GM18508 (cell line): ENCODE measurements at regions not wholly inside any gene's neighbourhood (a gene's known extent, or its start where the extent isn't known, plus 50 kb on each side); places are given as distances from the start of the nearest gene placed in this dataset.

Experiments used
- ATAC-seq: cut with Tn5 transposase; IDR thresholded peaks from one replicate; pipeline ENCODE4 v1.9.1; 2021; ENCODE audit warnings: moderate number of reproducible peaks; ENCODE audit not compliant: insufficient read depth, unreplicated experiment

DNA sequence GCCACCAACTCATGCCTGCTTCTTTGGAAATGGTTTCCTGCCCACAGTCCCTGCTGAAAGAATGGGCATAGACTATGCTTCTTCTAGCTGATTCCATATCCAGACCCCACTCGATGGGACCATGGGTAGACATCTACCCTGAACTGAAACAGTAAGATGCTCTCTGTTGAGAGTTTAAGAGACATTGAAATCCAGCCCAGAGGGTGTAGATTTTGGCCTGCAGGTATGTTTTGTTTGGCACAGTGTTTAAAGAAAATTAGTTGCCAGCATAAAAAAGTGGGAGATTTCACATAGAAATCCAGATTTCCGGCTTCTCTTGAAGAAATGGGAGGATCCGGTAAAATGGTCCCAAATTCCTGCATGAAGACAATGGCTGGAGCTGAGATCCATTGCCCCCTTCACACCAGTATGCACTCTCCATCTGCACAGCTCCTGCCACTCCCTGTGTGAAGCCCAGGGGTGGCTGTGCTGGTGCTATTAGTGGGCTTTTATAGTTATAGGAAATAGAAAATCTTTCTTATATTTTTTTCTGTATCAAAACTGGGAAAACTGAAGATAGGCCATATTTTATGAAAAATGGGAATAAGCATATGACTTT, 218.1 kb downstream of the PTEN start:
- ATAC-seq = no peak

DNA sequence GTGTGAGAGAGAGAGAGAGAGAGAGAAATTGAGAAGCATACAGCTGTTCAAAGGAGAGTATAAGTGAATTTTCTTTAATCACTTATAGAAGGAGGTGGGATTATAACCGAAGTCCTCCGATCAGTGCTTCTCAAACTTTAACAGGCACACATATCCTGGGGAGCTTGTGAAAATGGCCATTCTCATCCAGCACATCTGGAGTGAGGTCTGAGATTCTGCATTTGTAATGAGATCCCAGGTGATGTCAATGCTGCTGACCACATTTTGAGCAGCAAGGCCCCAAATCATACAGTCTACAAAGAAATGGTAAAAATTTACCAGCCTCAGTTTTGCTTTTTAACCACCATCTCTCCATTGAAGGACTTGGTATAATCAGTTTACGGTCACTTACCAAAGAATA, 219.0 kb downstream of the PTEN start:
- peak; percentile 16 for ATAC-seq

DNA sequence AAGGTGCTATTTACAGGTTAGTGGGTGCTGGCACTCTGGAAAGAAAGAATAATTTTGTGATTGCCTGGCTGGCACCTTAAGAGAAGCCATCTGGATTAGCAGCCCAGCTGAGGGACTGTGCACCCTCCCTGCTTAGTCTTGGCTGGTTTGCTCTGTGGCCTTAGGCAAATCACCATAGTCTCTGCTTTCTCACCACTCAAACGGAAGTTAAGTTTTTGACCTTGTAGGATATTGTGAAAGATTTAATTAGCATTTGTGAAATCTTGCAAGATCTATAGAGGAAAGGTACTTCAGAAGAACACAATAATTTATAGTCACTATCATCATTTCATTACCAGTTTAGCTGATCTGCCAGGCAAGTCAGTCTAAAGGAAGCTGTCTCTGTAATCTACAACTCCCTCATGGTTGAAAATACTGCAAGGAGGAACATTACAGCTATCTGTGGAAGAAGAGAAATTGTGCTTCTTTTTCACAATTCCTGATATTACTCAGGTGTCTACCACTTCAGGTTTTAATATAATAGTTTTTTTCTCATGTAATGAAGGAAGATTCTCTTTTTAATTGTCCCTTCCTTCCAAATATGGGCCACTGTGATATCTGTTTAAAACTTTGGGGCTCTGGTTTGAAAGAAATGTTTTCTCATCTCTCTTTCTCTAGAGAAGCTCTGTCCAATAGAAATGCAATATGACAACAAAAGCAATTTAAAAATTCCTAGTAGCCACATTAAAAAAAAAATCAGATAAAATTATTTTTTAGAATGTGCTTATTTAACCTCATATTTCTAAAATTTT, 219.6 kb downstream of the PTEN start:
- ATAC-seq = peak; percentile 37

DNA sequence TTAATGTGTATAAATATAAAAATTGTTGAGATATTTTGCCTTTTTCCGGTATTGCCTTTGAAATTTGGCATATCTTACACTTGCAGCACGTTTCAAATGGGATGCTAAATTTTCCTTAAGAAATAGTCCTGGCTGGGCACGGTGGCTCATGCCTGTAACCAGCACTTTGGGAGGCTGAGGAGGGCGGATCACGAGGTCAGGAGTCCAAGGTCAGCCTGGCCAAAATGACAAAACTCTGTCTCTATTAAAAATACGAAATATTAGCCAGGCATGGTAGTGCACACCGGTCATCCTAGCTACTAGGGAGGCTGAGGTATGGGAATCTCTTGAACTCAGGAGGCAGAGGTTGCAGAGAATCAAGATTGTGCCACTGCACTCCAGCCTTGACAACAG, 220.2 kb downstream of the PTEN start:
- ATAC-seq = no peak

DNA sequence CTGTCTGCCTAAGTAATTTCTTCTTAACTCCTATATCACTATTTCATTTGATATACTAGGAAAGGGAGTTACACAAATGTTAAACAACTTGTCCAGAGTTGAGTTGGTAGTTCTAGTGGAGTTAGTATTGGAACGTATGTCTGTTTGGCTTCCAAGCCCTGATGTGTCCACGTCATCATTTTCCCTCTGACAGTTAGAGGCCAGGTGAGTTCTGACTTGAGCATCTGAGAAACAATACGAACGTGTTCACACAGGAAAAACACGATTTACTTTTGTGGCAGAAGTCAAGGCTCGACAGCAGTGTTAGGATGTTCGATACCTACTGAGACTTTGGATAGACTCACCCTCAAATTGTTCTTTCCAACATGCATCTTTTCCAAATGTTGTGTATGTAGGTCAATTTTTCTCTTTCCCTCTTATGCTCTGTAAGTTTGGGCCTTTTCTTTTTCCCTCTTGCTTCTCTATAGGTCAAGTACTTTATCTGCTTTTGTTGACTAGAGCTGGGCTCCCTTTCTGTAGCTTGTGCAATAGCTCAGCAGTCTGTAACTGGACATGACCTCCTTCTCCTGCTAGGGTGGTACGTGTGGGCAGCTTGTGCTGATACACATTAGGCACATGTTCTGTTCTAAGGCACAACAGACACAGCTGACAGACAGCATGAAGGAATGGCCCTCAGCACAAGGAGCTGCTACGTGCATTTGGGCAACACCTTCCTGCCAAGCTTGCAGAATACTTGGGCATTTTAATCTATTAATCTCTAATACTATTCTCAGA, 222.9 kb downstream of the PTEN start:
- no peak for ATAC-seq

DNA sequence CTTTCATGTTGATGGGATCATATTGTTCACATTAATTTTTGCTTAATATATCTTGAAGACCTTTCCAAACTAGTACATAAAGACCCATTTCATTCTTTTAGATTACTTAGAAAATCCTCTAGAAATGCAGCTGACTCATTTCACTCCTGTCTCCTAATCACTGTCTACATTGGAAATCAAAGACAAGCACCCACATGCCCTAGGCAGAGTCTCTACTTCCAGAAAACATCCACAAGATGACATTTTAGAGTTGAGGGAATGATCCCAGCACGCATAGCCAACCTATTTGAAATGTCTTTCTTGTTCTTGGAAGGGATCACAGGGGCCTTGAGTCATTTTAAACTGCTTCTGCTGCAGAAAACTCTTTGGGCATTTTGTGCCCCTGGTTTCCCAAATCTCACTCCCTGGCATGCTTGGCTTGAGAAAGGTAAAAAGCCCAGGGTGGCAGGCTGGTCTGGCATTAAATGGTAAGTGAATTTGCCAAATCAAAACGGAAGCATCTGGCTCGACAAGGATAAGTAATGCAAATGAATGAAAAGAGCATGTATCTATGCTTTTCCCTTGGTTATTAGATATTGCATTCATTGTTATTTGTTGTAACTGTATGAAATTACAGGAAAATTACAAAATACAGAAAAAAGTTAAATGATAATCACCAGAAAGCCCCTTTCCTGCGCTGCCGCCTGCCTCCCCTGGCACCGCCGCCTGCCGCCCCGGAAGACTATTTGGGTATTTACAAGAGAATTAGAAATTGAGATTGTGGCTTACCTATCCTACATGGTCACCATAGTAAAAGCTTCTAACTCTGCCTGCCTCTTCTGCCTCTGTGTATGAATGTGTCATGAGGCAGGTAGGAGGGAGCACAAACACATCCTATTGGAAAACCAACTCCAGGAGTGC, 225.3 kb downstream of the PTEN start:
- ATAC-seq = no peak

DNA sequence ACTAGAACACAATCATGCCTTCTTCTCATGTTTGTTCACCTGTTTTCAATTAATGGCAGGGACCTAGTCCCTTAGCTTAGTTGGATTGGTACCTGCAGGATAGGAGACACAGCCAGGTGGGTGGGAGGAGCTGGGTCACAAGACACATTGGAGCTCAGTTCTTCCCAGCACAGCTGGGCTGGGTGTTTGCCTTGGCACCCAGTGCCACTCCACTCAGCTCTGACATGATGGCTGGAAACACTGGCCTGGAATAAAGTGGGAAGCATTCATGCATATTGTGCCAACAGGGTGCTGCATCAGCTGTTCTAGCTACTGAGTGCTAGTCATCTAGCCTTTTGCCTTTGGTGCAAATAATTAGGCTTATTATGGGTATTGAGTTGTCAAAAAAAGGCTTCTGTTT, 226.1 kb downstream of the PTEN start:
- ATAC-seq = no peak

DNA sequence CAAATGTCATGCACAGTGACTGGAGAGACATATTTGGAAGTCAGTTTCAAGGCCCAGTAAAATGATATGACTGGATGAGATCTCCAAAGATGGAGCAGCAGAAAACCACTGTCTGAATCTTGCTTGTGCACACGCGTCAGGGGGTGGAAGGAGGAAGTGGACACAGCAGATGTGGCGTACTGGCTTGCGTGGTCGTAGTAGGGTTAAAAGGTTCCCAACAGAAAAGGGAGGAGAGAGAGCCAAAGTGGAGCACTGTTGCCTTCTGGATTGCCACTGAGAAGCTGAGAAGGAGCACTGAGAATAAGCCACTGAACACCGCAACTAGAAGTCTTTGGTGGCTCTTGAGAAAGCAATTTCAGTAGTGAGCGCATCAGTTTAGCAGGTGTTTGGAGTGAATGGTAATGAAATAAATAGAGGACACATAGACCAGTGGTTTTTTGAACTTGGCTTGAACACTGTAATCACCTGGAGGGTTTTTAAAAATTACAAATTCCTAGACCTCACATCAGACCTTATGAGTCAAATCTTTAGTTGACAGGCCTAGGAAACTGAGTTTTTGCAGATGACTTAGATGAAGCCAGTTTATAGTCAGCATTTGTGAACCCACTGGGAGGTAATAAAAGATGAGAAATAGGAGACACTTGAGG, 227.3 kb downstream of the PTEN start:
- ATAC-seq = no peak

DNA sequence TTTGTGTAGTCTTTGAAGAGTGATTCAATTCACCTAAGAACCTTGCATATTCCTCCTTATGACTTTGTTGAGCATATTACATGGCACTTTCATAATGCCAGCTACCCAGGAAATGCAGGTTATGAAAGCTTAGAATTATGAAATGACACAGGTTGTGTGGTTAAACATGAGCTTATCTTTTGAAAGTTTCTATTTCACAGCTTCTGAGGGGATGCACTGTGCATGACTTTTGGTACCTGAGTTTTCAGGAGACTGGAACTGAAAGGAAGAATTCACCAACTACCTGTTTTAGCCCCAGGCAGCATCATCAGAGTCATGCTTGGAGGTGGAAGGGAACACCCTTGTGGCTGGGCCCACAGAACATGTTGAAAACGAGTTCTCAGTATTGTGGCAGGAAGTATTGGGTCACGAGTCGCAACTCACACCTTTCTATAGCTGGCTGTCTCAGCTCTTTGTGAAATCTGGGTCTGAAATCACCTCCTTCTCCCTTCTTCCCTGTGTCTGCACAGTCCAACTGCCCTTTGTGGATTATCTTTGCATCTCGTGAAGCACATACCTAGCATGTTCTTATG, 228.2 kb downstream of the PTEN start:
- ATAC-seq = peak; percentile 84

DNA sequence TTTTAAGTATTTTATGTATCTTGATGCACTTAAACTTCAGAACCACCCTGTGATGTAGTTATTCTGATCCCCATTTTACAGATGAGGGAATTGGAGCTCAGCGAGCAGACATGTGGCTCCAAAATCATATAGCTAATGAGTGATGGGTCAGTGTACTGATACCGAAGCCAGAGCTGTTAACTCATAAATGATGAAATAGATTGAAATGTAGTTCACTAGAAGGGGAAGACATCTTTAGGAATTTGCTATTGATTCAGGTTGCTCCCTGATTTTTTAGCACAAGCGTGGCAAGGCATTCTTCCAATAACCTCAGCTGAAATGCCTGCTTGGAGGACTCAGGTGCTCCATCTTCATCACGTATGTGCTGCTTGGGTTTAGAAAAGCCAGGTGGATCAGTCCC, 228.8 kb downstream of the PTEN start:
- no peak for ATAC-seq

DNA sequence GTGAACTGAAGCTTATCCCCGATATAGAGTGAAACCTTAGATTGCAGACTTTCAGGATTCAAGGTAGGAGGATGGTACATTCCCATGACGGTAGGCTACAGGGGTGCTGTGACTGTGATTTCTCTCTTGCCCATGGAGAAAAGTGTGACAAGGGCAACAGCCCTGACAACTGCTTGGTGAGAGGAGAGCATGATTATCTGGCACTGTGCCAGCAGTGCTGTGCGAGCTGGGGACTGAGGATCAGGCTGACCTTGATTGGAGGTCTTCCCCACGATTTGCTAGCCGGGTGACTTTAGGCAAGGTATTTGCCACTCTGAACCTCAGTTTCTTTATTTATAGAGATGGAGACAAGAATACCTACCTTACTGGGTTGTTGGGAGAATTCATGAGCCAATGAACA, 229.5 kb downstream of the PTEN start:
- ATAC-seq = no peak

DNA sequence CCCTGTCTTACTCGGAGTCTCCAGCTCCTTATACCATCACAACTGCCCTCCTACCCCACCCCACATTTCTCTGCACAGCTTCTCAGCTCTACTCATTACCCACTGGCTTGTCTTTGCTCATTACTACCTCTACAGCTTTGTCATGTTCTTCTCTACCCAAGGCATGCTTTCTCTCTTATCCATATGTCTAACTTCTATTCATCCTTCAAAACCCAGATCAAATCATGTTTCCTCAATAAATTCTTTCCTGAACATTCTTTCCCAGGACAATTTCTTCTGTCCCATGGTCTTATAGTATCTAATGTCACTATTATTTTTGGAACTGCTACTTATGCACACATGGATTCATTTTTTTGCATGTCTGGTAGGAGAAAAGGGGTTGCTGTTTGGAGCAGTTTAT, 231.4 kb downstream of the PTEN start:
- ATAC-seq = no peak

DNA sequence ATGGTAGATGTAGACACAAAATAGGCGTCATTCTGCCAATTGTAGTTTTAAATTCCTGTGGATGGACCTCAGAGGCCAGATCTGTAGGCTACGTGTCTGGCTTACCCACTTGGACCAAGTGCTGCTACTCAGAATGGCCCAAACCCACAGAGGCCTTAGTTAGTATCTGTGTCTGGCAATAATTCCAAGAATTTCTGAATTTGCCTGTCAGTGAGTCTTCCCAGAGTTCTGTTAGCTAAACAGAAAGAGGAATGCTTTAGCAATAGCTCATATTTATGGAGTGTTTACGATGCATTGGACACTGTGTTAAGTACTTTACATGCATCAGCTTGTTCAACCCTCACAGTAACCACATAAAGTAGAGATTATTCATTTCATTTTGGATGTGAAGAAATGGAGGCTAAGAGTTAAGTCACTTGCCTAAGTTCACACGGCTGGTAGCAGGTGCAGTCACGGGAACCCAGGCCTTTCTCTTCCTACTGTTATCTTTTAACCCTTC, 231.8 kb downstream of the PTEN start:
- no peak for ATAC-seq

DNA sequence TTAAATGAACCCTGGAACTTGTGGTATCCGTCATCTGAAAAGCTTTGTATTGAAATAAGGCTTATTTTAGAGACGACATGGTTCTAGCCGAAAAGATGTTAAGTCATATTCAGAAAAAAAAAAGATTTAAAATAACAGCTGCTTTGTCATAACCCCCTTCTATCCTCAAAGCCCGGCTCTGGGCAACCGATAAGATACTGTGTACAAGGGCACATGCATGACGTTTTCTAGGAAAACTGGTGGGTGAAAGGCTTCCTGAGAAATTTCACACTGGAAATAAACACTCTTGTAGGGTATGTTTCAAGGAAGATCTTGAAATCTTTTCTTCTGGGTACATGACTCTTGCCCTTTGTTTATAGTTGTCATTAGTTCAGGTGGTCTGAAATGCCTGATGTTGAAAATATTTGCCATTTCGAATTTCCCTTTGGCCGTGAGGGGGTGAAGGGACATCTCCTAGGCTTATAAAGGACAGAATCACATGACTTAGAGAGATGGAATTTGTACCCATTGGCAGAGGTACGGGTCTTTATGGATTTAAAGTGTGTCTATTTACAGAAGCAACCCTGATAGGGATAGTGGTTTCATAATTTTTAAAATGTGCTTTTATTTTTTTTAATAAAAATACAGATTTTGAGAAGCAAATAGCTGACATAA, 232.5 kb downstream of the PTEN start:
- ATAC-seq = no peak

DNA sequence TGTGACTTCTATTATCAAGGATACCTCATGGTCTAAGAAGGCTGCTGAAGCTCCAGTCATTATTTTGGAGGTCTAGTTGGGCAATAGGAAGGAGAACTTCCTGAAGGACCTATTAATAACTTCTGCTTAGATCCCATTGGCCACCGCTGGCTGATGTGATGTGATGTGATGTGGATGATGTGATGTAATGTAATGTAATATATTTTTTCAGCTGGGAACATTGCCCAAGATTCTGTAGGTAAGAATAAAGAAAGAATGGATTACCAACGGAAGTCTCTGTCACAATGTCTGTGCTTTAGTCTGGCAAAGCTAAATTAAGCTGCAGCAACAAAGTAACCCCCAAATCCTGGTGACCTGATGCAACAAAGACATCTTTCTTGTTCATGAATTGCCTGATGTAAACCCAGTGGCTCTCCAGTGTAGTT, 233.7 kb downstream of the PTEN start:
- no peak for ATAC-seq

DNA sequence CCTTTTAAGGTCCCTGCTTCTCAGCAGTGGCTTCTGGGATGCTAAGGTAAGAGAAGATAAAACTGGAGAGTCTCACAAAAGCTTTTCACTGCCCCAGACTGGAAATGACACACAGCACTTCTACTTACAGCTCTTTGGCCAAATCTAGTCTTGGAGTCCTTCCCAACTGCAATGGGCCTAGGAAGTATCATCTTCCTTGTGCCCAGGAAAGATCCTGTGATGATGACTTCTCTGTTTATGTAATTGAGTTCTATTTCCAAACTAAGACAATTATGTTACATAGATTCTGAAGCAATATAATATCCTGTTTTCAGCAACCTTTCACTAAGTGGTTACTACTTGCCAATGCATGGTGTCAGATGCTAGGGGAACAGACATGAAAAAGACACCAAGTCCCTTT, 234.1 kb downstream of the PTEN start:
- ATAC-seq = no peak

DNA sequence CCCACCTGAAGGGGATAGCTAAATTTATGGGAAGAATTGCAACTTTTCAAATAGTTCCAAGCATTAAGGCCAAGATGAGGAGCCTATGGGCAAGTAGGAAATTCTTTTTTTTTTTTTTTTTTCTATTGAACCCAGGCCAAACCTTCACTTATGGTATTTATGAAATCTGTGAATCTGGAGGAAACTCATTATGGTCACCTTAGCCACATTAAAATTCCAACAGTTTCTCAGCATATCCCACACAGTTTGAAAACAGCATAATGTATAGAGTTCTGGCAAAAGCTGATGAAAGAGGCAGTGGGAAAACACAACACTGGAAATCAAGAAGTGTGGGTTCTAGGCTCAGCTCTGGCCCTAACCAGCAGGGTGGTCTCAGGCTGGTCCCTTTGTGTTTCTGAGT, 236.9 kb downstream of the PTEN start:
- ATAC-seq = no peak

DNA sequence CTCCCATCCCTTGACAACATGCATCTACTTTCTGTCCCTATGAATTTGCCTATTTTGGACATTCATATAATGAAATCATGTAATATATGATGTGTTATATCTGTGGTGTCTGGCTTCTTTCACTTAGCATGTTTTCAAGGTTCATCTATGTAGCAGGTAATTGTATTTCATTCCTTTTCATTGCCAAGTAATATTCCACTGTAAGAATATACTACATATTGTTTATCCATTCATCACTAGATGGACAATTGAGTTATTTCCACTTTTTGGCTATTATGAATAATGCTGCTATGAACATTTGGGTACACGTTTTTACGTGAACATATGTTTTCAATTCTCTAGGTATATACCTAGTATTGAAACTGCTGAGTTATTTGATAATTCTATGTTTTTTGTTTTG, 238.2 kb downstream of the PTEN start:
- ATAC-seq = no peak

DNA sequence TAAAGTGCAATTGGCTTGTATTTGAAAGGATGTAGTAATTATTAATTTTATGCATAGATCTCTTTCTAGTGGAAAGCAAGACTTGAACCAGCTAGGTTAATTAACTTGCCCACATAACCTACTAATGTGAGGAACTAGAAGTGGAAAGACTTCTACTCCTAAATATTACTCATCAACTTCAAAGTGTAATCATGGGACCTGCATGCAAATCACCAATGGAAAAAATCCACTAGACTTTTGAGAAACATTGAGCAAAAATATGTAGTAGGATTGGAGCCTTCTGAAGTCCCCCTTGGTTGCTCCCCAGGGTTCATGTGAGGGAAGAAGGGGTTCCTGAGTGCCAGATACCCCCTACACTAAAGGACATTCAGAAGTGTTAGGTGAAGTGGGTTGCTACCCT, 240.2 kb downstream of the PTEN start:
- no peak for ATAC-seq
